GM23338 (cell line): ENCODE measurements at regions not wholly inside any gene's neighbourhood (a gene's known extent, or its start where the extent isn't known, plus 50 kb on each side); places are given as distances from the start of the nearest gene placed in this dataset.

Experiments
- POLR2AphosphoS5 ChIP-seq: IDR thresholded peaks from 2 replicates; pipeline ENCODE4 v1.6.1; 2016; ENCODE audit warnings: antibody characterized with exemption, low read depth
- TF ChIP-seq, protein P1 (sequence below), 2 experiments: fragments of 200-600 bp in 1 of 2; sonication (generic) in 1 of 2; conservative IDR thresholded peaks; 2 replicates each; pipeline versions ENCODE4 v1.5.1 to v1.6.1; 2016 to 2017; ENCODE audit warnings: antibody characterized with exemption in 2 of 2, low read depth in 2 of 2, mild to moderate bottlenecking in 2 of 2, moderate library complexity in 1 of 2
- TF ChIP-seq, protein P2 (sequence below): IDR thresholded peaks from 2 replicates; pipeline ENCODE4 v1.6.1; 2016; ENCODE audit warnings: antibody characterized with exemption

DNA sequence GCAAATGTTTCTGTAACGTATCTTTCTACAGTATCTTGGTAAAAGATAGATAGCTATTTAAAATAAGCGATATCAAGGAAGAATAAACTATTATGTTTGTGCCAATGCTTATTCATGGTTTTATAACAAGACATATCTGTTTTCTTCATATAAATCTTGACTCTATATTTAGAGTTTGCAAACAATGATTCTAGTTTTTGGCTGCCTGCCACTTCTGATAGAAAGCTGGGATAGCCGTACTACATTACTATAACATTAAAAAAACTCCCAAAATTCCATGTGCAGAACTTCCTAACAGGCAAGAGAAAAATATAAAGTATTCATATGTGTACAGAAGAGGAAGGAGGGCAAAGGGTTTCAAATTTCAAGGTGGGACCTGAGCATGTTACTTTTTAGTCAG is 985.0 kb downstream of the BCL11A start:
- TF ChIP-seq, protein P1, sequence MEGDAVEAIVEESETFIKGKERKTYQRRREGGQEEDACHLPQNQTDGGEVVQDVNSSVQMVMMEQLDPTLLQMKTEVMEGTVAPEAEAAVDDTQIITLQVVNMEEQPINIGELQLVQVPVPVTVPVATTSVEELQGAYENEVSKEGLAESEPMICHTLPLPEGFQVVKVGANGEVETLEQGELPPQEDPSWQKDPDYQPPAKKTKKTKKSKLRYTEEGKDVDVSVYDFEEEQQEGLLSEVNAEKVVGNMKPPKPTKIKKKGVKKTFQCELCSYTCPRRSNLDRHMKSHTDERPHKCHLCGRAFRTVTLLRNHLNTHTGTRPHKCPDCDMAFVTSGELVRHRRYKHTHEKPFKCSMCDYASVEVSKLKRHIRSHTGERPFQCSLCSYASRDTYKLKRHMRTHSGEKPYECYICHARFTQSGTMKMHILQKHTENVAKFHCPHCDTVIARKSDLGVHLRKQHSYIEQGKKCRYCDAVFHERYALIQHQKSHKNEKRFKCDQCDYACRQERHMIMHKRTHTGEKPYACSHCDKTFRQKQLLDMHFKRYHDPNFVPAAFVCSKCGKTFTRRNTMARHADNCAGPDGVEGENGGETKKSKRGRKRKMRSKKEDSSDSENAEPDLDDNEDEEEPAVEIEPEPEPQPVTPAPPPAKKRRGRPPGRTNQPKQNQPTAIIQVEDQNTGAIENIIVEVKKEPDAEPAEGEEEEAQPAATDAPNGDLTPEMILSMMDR (conservative IDR thresholded peaks at IDR 0.05; ENCODE audit: low read depth in 2 of 2), result no peak
- TF ChIP-seq, protein P2, sequence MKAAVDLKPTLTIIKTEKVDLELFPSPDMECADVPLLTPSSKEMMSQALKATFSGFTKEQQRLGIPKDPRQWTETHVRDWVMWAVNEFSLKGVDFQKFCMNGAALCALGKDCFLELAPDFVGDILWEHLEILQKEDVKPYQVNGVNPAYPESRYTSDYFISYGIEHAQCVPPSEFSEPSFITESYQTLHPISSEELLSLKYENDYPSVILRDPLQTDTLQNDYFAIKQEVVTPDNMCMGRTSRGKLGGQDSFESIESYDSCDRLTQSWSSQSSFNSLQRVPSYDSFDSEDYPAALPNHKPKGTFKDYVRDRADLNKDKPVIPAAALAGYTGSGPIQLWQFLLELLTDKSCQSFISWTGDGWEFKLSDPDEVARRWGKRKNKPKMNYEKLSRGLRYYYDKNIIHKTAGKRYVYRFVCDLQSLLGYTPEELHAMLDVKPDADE, result no peak
- no peak for TF ChIP-seq POLR2AphosphoS5
